Stimulated activated CD8-positive, alpha-beta memory T cell treated with anti-CD3 and anti-CD28 coated beads, Interleukin-4, amount 100 ng/mL, for 4 hours (primary cell): ENCODE measurements at regions not wholly inside any gene's neighbourhood (a gene's known extent, or its start where the extent isn't known, plus 50 kb on each side); places are given as distances from the start of the nearest gene placed in this dataset.

Experiments
- DNase-seq, 2 donors: peaks; one replicate each; pipeline ENCODE4 v3.0.0-alpha.2; 2020; ENCODE audit warnings: low read depth in 2 of 2, low spot score in 1 of 2

- DNase-seq: no peak
These were observed 166.5 kb downstream of the TFAP2A start for GRCh38 chr6:10248378-10248843.

GRCh38 chr6:10237298-10238038, 177.4 kb downstream of the TFAP2A start:
- DNase-seq: no peak

GRCh38 chr6:10235344-10235743, 179.5 kb downstream of the TFAP2A start:
- no peak for DNase-seq

DNA sequence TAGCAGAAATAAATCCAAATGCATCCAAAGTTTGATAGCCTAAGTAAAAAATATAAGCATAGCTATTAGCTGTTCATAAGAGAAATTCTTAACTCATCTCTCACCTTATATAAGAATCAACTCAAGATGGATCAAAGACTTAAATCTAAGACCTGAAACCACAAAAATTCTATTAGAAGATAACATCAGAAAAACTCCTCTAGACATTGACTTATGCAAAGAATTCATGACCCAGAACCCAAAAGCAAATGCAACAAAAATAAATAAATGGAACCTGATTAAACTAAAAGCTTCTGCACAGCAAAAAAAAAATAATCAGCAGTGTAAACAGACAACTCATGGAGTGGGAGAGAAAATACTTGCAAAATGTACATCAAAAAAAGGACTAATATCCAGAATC, 184.3 kb downstream of the TFAP2A start:
- DNase-seq: no peak

- DNase-seq: no peak
These were observed 191.0 kb downstream of the TFAP2A start for GRCh38 chr6:10223841-10224240.

GRCh38 chr6:10221178-10221577, 193.7 kb downstream of the TFAP2A start:
- DNase-seq: no peak

DNA sequence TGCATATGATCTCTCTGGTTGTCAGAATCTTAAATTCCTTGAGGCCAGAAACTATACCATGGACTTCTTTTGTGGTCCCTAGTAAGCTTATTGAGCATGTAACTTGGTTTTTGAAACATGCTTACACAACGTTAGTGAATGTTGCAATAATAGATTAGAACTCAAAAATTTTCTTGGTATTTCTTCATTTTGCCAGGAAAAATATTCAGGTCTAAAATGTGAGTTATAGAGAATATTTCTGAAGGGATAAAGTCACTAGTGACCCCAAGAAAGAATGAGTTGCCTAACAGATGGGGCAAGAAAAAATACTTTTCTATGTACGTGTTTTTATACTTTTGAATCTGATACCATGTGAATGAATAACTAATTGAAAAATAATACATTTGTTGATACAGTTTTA, 195.4 kb downstream of the TFAP2A start:
- DNase-seq: no peak

- no peak for DNase-seq
These were observed 197.8 kb downstream of the TFAP2A start for GRCh38 chr6:10217111-10217510.

- DNase-seq: no peak
These were observed 199.4 kb downstream of the TFAP2A start for GRCh38 chr6:10215326-10216110.

DNA sequence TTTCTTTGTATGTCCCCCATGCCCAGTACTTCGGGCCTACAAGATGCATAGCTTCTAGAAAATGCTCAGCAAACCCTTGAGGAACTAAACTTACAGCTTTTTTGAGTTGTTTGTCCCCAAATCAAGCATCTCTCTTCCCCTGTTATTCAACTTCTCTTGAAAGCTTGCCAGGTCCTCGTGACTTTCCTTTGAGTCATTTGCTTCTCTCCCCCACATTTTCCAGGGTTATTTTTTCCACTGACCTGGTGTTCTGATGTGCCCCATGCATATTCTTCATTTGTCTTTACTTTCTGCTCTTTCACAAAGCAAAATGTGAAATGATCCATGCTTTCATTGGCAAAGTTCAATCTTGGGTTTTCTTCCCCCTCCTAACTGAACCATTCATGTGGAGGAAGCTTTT, 204.8 kb downstream of the TFAP2A start:
- no peak for DNase-seq

DNA sequence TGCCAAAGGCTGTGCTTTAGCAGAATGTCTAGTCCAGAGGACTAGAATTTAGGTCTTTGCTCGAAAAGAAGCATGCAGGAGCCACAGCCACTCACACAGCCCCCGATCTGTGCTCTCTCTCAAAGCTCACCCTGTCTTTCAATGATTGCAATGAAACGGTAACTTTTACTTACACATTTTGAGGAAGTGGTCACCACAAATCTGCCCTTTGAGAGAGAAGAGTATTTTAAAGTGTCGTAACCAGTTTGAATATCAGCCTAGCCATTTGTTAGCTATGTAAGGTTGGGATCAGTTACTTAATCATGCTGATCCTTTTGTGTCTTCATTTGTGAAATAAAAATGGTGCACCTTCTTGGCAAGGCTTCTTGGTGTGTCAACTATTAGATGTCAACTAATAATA, 209.0 kb downstream of the TFAP2A start:
- no peak for DNase-seq

DNA sequence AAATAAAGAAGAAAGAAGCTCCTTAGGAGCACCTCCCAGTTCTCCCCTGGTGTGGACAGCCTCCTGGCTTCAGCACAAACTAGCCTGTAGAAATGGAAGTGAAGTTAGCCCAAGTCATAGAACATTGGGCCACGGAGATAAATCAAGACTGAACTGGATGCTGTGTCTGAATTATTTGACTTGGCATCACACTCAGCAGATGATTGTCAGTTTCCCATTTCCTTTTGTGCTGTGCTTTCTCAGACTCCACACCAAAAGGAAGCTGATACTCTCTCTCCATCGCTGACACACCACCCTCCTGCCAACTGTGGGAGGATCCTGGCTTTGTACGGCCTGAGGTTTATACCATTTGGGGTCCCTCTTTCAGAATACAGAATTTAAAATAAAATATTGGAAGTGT, 209.8 kb downstream of the TFAP2A start:
- DNase-seq: no peak

DNA sequence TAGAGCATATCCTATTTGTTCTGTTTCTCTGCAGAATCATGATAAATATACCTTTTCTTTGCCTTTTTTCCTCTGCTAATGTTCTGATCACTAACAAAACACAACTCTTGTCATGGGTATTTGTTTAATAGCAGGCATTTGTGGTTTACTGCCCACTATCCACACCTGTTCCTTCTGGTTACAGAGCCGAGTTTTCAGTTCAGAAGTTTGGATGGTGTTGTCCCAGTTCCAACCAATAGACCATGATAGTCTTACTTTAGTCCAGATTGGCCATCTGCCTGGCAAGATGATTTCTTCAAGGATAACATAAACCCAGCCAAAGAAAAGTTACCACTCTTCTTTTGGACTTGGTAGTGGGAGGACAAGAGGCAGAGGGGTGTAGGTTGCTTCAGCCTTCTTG, 211.2 kb downstream of the TFAP2A start:
- no peak for DNase-seq

DNA sequence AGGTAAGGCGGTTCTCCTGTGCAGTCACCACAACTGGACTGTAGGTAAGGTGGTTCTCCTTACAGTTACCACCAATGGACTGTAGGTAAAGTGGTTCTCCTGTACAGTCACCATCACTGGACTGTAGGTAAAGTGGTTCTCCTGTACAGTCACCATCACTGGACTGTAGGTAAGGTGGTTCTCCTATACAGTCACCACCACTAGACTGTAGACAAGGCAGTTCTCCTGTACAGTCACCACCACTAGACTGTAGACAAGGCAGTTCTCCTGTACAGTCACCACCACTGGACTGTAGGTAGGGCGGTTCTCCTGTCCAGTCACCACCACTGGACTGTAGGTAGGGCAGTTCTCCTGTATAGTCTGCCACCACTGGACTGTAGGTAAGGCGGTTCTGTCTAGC, 212.3 kb downstream of the TFAP2A start:
- no peak for DNase-seq

DNA sequence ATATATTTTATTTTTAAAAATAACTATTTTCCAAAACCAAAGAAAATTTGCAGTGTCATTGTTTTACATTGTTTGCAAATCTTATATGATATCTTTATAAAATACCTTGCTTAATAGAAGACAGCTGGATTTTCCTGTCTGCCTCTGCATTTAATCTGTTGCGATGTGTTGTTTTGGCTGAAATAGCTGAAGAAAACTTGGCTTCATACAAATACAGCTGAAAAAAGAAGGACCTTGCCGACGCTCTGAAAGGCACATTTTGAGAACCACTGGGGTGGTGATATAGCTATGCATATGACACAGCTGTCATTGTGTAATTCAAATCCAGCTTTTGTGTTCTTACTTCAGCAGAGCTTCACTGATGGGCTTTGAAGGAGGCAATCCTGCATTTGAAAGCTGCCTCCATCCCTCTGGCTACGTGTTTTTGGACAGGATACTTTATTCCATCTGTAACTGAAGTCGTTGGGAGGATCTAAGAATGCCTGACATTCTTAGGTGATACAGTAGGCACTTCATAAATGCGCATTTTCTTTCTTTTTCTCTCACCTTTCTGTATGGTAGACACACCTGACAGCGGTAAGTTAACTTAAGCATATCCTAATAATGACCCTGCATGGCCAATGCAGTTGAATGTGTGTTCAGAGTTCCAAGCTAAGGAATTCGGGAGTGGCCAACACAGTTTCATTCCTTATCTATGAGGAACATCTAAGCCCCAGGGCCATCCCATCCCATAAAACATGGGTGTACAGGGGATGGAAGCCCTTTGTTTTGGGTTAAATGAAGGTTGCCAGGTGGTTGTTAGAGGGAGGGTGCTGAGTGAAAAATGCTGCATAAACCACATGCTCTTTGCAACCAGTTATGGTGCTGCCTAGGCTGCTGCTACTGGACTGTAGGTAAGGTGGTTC, 213.0 kb downstream of the TFAP2A start:
- DNase-seq: no peak

- no peak for DNase-seq
These were observed 218.8 kb downstream of the TFAP2A start for GRCh38 chr6:10196090-10196489.

- no peak for DNase-seq
These were observed 219.8 kb downstream of the TFAP2A start for GRCh38 chr6:10194816-10195672.

- DNase-seq: no peak
These were observed 221.6 kb downstream of the TFAP2A start for GRCh38 chr6:10193321-10193720.

DNA sequence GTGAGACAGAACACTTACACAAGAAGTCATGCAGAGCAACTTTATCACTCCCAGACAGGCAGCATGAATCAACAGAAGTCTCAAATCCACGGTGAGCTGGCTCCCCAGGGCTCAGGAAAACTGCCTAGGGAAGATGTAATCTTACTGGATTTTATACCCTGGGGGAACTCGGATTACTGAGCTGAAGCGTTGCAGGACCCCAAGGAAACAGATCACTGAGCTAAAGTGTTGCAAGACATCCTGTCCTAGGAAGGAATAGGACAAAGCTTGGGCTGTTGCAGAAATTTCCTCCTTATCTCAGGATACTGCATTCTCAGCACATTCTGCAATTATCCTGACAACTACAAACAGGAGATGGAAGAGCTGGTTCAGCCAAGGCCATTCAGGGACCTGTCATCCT, 224.8 kb downstream of the TFAP2A start:
- no peak for DNase-seq

DNA sequence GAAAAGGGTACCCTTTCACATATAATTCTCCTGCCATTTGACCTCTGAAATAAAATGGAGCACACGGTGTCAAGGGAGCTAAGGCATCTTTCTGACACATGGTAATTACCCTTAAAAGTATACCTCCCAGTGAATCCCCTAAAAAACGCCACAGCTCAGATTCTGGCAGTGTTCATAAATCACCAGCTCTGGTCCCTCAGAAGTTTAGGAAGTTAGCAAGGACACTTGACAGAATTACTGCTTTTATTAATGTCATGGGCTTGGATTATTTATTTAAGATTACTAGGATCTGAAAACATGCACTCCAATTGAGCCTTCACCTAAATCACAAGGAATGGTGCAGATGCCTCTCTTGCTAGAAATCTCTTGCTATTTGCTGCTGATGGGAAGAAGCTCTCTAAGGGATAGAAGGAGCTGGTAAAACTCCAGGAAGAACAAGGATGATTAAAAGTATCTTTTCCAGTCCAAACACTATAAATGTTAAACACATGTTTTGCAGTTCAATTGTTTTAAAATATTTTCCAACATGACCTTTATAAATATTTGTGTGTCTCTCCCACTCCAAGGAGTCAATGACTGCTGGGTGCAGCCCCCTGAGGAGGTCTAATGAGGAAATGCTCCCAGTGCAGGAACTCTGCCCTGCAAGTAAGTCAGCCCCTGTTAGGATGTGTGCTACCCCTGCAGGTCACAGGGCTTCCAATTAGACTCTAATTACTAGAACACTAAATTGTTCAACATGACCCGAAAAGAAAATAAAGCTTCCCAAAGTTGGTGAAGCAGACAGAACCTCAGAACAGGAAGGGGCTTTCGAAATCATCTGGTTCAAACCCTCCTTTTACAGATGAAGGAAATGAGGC, 230.3 kb downstream of the TFAP2A start:
- DNase-seq: no peak
